ENCODE measurements at regions not wholly inside any gene's neighbourhood (a gene's known extent, or its start where the extent isn't known, plus 50 kb on each side); places are given as distances from the start of the nearest gene placed in this dataset.

- Histone ChIP-seq H3K9me3 (no peaks in the 10 kb centered on the region), H3K36me3 (no peaks in the 10 kb centered on the region), H3K27me3 (no peaks in the 10 kb centered on the region), H3K27ac (no peak overlapping the region), H3K4me3 (no peak overlapping the region), H3K4me1 (no peaks in the 10 kb centered on the region)
- no peak for DNase-seq
- 69 to 82% methylated on average over 2 of the region's 2 CpGs for WGBS, 2 donors
- intact Hi-C loops (cut with DNase I): no loop called here
- TF ChIP-seq POLR2AphosphoS5 (IDR thresholded peaks at IDR 0.05): no peak
Observed at GRCh38 chr11:96664110-96664509, 274.3 kb downstream of the JRKL start.

GRCh38 chr11:96680211-96681018 lies 290.6 kb downstream of the JRKL start:
- H3K36me3 ChIP-seq: no peaks in the 10 kb centered on the region
- TF ChIP-seq CTCF (IDR thresholded peaks at IDR 0.05): no peak
- TF ChIP-seq EP300 (IDR thresholded peaks at IDR 0.05): no peak
- TF ChIP-seq POLR2AphosphoS5 (IDR thresholded peaks at IDR 0.05): no peak
- TF ChIP-seq POLR2A (IDR thresholded peaks at IDR 0.05): no peak
- WGBS, 2 donors: 13 to 55% methylated on average over 5 of the region's 5 CpGs
- H3K9me3 ChIP-seq: no peaks in the 10 kb centered on the region
- H3K27ac ChIP-seq: no peak overlapping the region
- H3K4me3 ChIP-seq: no peak overlapping the region
- no peaks in the 10 kb centered on the region for H3K4me1 ChIP-seq
- intact Hi-C loops (cut with DNase I): no loop called here
- DNase-seq: no peak
- no peaks in the 10 kb centered on the region for H3K27me3 ChIP-seq

- H3K27ac ChIP-seq: no peak overlapping the region
- H3K9me3 ChIP-seq: no peaks in the 10 kb centered on the region
- no peak for DNase-seq
- no peaks in the 10 kb centered on the region for H3K27me3 ChIP-seq
- H3K36me3 ChIP-seq: no peaks in the 10 kb centered on the region
- 54 to 66% methylated on average over 5 of the region's 5 CpGs for WGBS, 2 donors
- H3K4me3 ChIP-seq: no peak overlapping the region
- H3K4me1 ChIP-seq: no peaks in the 10 kb centered on the region
- intact Hi-C loops (cut with DNase I): no loop called here
- no peak for TF ChIP-seq POLR2AphosphoS5 (IDR thresholded peaks at IDR 0.05)
- TF ChIP-seq CTCF (IDR thresholded peaks at IDR 0.05): no peak
- no peak for TF ChIP-seq POLR2A (IDR thresholded peaks at IDR 0.05)
- TF ChIP-seq EP300 (IDR thresholded peaks at IDR 0.05): no peak
Observed at GRCh38 chr11:96681019-96681716, 291.4 kb downstream of the JRKL start.

GRCh38 chr11:96694338-96694737 lies 304.5 kb downstream of the JRKL start:
- no peak overlapping the region for H3K27ac ChIP-seq
- H3K36me3 ChIP-seq: no peaks in the 10 kb centered on the region
- H3K4me1 ChIP-seq: no peaks in the 10 kb centered on the region
- H3K4me3 ChIP-seq: no peak overlapping the region
- no peaks in the 10 kb centered on the region for H3K27me3 ChIP-seq
- 85 to 93% methylated on average over 5 of the region's 5 CpGs for WGBS, 2 donors
- no peak for DNase-seq
- intact Hi-C loops (cut with DNase I): no loop called here
- no peaks in the 10 kb centered on the region for H3K9me3 ChIP-seq
- TF ChIP-seq POLR2A (IDR thresholded peaks at IDR 0.05) (no peak), POLR2AphosphoS5 (IDR thresholded peaks at IDR 0.05) (no peak), EP300 (IDR thresholded peaks at IDR 0.05) (no peak), CTCF (IDR thresholded peaks at IDR 0.05) (no peak)

GRCh38 chr11:96696731-96697130 lies 306.9 kb downstream of the JRKL start:
- 18 to 26% methylated on average over 1 of the region's 1 CpG for WGBS, 2 donors
- Histone ChIP-seq H3K36me3 (no peaks in the 10 kb centered on the region), H3K27me3 (no peaks in the 10 kb centered on the region), H3K4me1 (no peaks in the 10 kb centered on the region), H3K9me3 (no peaks in the 10 kb centered on the region), H3K27ac (no peak overlapping the region), H3K4me3 (no peak overlapping the region)
- no peak for DNase-seq
- intact Hi-C loops (cut with DNase I): no loop called here
- TF ChIP-seq EP300 (IDR thresholded peaks at IDR 0.05) (no peak), CTCF (IDR thresholded peaks at IDR 0.05) (no peak), POLR2AphosphoS5 (IDR thresholded peaks at IDR 0.05) (no peak), POLR2A (IDR thresholded peaks at IDR 0.05) (no peak)

Measured in sigmoid colon (tissue), 6 donors.